D721Med (cell line): ENCODE measurements at regions not wholly inside any gene's neighbourhood (a gene's known extent, or its start where the extent isn't known, plus 50 kb on each side); places are given as distances from the start of the nearest gene placed in this dataset.

Experiments used
- DNase-seq: peaks from one replicate; pipeline ENCODE4 v3.0.0; 2011; ENCODE audit warnings: low spot score; ENCODE audit not compliant: insufficient read length
- FAIRE-seq: peaks from 2 replicates; lab custom pipeline; 2011; peaks lifted over from hg19 to GRCh38; lab: Jason Lieb, UNC
- TF ChIP-seq, protein P1 (sequence below): IDR thresholded peaks from 2 replicates; pipeline ENCODE4 v1.5.1; 2012; ENCODE audit warnings: mild to moderate bottlenecking, control low read depth; ENCODE audit not compliant: insufficient read depth; ENCODE audit errors: missing control alignments

DNA sequence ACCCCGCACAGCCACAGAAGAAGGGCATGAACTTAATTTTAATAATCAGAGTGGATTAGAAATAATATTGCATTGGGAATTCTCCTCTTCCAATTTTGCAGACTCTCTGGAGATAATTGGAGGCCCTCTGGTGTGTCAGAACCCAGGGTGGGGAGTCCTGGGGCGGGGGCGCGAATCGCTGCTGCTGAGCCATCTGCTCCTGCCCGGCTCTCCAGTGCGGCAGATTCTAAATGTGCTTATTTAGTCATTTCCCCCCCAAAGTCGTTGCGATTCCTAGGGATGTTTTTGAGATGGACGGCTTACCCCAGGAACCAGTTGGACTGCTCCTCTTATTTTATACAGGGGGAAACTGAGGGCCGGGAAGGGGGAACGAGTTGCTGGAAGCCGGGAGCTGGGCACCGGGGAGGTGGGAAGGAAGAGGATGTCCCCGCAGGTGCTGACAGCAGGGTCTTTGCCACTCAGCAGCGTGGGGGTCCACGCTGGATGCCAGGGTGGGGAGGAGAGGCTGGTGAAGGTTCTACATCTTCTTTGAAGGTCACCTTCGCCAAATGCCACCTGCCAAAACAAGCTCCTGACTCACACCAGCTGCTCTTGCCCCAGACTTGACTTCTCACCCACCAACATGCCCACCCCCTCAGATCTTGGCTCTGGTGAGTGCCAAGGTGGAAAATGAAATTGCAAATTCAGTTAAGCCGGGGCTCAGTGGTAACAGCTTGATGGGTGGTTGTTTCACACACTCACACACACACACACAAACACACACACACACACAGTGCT, 91.3 kb upstream of the PRR23E start:
- FAIRE-seq = no peak
- TF ChIP-seq, protein P1, sequence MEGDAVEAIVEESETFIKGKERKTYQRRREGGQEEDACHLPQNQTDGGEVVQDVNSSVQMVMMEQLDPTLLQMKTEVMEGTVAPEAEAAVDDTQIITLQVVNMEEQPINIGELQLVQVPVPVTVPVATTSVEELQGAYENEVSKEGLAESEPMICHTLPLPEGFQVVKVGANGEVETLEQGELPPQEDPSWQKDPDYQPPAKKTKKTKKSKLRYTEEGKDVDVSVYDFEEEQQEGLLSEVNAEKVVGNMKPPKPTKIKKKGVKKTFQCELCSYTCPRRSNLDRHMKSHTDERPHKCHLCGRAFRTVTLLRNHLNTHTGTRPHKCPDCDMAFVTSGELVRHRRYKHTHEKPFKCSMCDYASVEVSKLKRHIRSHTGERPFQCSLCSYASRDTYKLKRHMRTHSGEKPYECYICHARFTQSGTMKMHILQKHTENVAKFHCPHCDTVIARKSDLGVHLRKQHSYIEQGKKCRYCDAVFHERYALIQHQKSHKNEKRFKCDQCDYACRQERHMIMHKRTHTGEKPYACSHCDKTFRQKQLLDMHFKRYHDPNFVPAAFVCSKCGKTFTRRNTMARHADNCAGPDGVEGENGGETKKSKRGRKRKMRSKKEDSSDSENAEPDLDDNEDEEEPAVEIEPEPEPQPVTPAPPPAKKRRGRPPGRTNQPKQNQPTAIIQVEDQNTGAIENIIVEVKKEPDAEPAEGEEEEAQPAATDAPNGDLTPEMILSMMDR = no peak
- DNase-seq = no peak

DNA sequence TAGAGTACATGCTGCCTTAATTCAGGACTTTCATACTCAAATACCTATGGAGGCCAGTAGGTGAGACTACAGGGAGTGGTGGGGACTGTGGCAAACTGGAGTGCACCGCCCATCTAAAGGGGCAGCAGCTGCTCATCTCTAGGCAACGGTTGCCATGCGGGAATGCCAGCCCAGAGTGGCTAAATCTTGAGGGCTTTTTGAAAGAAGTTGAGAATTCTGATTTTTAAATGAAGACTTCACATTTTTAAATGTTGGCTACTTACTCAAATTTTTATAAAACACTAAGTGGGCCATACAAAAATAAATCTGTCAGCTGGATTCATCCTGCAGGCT, 90.8 kb upstream of the PRR23E start:
- DNase-seq (no peak), FAIRE-seq (no peak)
- TF ChIP-seq, protein P1 = no peak

DNA sequence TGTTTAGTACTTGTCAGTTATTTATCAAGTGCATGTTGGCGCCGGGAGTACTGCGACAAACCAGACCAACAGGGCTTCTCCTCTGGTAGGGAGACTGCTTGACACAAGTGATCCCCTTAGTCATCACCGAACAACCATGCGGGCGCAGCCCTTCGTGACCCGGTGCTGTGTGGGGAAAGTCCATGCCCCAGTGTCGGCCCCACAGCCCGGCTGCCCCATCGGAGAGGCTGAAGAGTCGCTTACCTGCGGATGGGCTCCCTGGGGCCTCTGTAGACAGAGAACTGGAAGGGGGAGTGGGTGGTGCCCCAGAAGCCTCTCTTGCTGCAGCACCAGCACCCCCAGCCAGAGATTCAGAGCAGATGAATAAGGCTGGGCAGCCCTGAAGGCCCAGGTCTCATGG, 90.3 kb upstream of the PRR23E start:
- TF ChIP-seq, protein P1 = no peak
- DNase-seq (no peak), FAIRE-seq (no peak)

DNA sequence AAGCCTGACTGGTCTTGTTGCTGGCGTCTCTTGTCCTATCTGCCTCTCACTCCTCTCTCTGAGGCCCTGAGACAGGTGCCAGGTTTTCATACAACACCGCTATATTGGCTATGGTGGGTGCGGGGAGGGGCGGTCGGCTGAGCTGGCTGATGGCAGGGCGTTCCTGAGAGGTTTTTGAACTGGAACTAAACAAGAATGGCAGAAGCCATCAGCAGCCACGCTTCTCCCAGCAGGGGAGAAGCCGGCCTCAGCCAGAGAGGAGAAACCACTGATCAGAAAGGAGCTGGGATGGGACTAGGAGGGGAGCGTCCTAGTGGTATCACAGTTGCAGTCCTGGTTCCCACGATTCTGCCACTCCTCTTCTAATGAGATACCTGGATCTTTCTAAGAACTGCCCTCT, 89.9 kb upstream of the PRR23E start:
- DNase-seq = no peak
- TF ChIP-seq, protein P1 = no peak
- FAIRE-seq = no peak

DNA sequence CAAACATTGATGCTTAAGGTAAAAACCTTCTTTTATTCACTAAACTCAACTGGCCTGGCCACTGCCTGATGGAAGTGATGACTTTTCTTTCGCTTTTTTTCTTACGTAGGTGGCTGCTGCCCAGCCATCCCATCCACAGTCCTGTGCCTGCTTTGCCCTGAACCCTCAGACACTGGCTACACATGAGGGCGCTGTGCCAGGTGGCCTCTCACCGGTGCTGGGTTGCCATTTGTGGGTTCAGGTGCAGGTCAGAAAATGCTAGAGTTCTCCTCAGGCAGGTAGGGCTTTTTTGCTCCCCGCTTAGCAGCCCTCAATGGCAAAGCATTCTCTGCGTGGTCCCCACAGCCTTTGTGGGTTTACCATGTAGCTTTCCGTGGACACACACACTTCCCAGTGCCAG, 88.3 kb upstream of the PRR23E start:
- FAIRE-seq (no peak), DNase-seq (no peak)
- TF ChIP-seq, protein P1 = no peak

DNA sequence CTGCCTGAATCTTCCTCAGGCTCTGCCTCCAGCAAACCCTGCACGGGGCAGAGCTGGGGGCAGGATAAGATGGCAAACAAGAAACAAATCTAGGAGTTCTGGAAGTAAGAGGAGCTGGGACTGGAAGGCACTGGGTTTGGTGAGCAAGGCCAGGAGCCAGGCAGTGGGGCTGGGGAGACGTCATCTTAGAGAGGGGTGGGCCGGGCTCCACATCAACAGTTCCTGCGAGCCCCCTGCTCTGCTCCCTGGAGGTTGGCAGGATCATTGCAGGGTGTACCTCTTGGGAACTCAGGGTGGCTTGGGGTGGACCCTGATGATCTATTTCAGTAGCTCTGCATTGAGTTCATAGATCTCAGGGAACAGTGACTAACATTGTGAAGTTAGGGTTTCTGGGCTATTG, 87.3 kb upstream of the PRR23E start:
- TF ChIP-seq, protein P1 = no peak
- DNase-seq (no peak), FAIRE-seq (no peak)

DNA sequence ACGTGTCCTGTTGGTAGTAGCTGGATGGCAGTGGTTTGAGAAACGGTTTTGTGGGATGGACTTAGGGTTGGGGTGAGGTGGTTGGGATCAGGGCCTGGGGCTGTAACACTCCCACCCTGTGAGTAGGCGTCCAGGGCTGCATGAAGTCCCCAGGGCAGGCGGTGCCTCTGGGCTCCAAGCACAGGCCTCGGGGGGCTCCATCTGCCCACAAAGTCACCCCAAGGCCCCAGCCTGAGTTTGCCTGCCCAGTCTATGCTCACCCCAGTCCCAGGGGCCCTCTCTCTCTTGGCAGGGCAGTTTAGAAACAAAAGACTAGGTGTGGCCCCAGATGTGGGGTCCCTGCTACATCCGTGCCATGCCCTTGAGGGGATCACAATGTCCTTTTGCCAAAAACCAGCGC, 86.9 kb upstream of the PRR23E start:
- no peak for DNase-seq
- TF ChIP-seq, protein P1 = no peak
- no peak for FAIRE-seq
